Calu3 (cell line): ENCODE measurements at regions not wholly inside any gene's neighbourhood (a gene's known extent, or its start where the extent isn't known, plus 50 kb on each side); places are given as distances from the start of the nearest gene placed in this dataset.

Experiments
- BruUV-seq: library from RNA; stranded (reverse); fragments of 400-500 nt; replicated peaks from 2 replicates; lab custom pipeline; 2021; lab: Mats Ljungman, UMichigan
- CTCF ChIA-PET: fragments of 300-600 bp; sonication (Branson Sonifier 250); formaldehyde crosslinking; loops from one replicate; lab custom pipeline; 2022; ENCODE audit warnings: antibody characterized with exemption; lab: Charles Lee
- DNase-seq: peaks from one replicate; pipeline ENCODE4 v3.0.0; 2022
- H3K27ac Mint-ChIP-seq: one replicate; pipeline ENCODE4 v1.8.0; 2022; ENCODE audit warnings: mixed read lengths; ENCODE audit not compliant: unreplicated experiment
- H3K27me3 Mint-ChIP-seq: one replicate; pipeline ENCODE4 v1.8.0; 2022; ENCODE audit warnings: mixed read lengths; ENCODE audit not compliant: unreplicated experiment
- H3K36me3 Mint-ChIP-seq: one replicate; pipeline ENCODE4 v1.8.0; 2022; ENCODE audit warnings: mild to moderate bottlenecking, moderate library complexity, mixed read lengths; ENCODE audit not compliant: insufficient read depth, unreplicated experiment
- H3K4me1 Mint-ChIP-seq: one replicate; pipeline ENCODE4 v1.8.0; 2022; ENCODE audit warnings: mild to moderate bottlenecking, low read depth, mixed read lengths; ENCODE audit not compliant: unreplicated experiment
- H3K4me3 Mint-ChIP-seq: one replicate; pipeline ENCODE4 v1.8.0; 2022; ENCODE audit warnings: mild to moderate bottlenecking, low read depth, moderate library complexity, mixed read lengths; ENCODE audit not compliant: unreplicated experiment
- H3K9me3 Mint-ChIP-seq: one replicate; pipeline ENCODE4 v1.8.0; 2022; ENCODE audit warnings: low read depth, mixed read lengths; ENCODE audit not compliant: unreplicated experiment
- CTCF ChIP-seq: fragments of 200-600 bp; IDR thresholded peaks from one replicate; pipeline ENCODE4 v1.8.0; 2022; ENCODE audit warnings: antibody characterized with exemption; ENCODE audit not compliant: unreplicated experiment
- intact Hi-C: fragments of 100-400 bp; cut with micrococcal nuclease; formaldehyde crosslinking; loops from one replicate; pipeline ENCODE4 v1.10.0; 2022; ENCODE audit not compliant: unreplicated experiment

GRCh38 chr22:27244328-27244727 is 557.2 kb downstream of the MN1 start:
- no peak for DNase-seq
- Mint-ChIP-seq H3K9me3 (no peaks in the 10 kb centered on the region), H3K4me3 (no peak overlapping the region), H3K4me1 (peaks cover 27% of the 10 kb centered on the region), H3K27ac (no peak overlapping the region), H3K36me3 (peaks cover 4% of the 10 kb centered on the region), H3K27me3 (peaks cover 15% of the 10 kb centered on the region)
- no TSS peak for BruUV-seq
- TF ChIP-seq CTCF: no peak
- intact Hi-C loops: no loop called here
- CTCF ChIA-PET: no interaction called here

GRCh38 chr22:27245056-27245455 is 556.5 kb downstream of the MN1 start:
- Mint-ChIP-seq H3K27me3 (peaks cover 15% of the 10 kb centered on the region), H3K9me3 (no peaks in the 10 kb centered on the region), H3K27ac (no peak overlapping the region), H3K4me3 (no peak overlapping the region), H3K36me3 (peaks cover 4% of the 10 kb centered on the region), H3K4me1 (peaks cover 20% of the 10 kb centered on the region)
- no peak for DNase-seq
- BruUV-seq: no TSS peak
- intact Hi-C loops: no loop called here
- no peak for TF ChIP-seq CTCF
- CTCF ChIA-PET: no interaction called here

- H3K27me3 Mint-ChIP-seq: peaks cover 15% of the 10 kb centered on the region
- intact Hi-C loops: no loop called here
- no peak for TF ChIP-seq CTCF
These were observed 555.0 kb downstream of the MN1 start for GRCh38 chr22:27246558-27246957.

GRCh38 chr22:27247701-27248434 is 553.7 kb downstream of the MN1 start:
- H3K9me3 Mint-ChIP-seq: no peaks in the 10 kb centered on the region
- intact Hi-C loops: no loop called here
- no peak overlapping the region for H3K4me3 Mint-ChIP-seq
- TF ChIP-seq CTCF: no peak
- H3K36me3 Mint-ChIP-seq: no peaks in the 10 kb centered on the region
- no peak overlapping the region for H3K27ac Mint-ChIP-seq
- peaks cover 13% of the 10 kb centered on the region for H3K4me1 Mint-ChIP-seq
- DNase-seq: no peak
- no TSS peak for BruUV-seq
- peaks cover 15% of the 10 kb centered on the region for H3K27me3 Mint-ChIP-seq
- CTCF ChIA-PET: no interaction called here

More at GRCh38 chr22:27246558-27246957, 555.0 kb downstream of the MN1 start:
- peaks cover 4% of the 10 kb centered on the region for H3K36me3 Mint-ChIP-seq
- no peaks in the 10 kb centered on the region for H3K9me3 Mint-ChIP-seq
- H3K4me1 Mint-ChIP-seq: peaks cover 17% of the 10 kb centered on the region
- BruUV-seq: no TSS peak
- no peak overlapping the region for H3K27ac Mint-ChIP-seq
- CTCF ChIA-PET: no interaction called here
- no peak for DNase-seq
- no peak overlapping the region for H3K4me3 Mint-ChIP-seq
